22Rv1 (cell line): ENCODE measurements at regions not wholly inside any gene's neighbourhood (a gene's known extent, or its start where the extent isn't known, plus 50 kb on each side); places are given as distances from the start of the nearest gene placed in this dataset.

ENCODE experiments used
- H3K27ac ChIP-seq: fragments of 450-650 bp; 2 replicates; pipeline ENCODE4 v1.5.1; 2017
- CTCF ChIP-seq: fragments of 450-650 bp; IDR thresholded peaks from 2 replicates; pipeline ENCODE4 v1.5.1; 2017; ENCODE audit warnings: mild to moderate bottlenecking
- ZFX ChIP-seq: fragments of 450-650 bp; IDR thresholded peaks from 2 replicates; pipeline ENCODE4 v1.6.1; 2017; ENCODE audit warnings: antibody characterized with exemption, borderline replicate concordance

DNA sequence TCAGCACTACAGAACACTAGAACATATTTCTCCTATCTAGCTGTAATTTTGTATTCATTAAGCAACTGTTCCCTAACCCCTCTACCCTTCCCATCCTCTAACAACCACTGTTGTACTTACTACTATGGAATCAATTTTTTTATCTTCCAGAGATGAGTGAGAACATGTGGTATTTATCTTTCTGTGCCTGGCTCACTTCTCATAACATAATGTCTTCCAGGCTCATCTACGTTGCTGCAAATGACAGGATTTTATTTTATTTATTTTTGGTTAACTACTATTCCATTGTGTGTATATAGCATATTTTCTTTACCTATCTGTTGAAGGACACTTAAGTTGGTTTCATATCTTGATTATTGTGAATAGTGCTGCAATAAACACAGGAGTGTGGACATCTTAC is 200.9 kb upstream of the CHRM2 start:
- no peak overlapping the region for H3K27ac ChIP-seq
- no peak for TF ChIP-seq CTCF
- no peak for TF ChIP-seq ZFX

DNA sequence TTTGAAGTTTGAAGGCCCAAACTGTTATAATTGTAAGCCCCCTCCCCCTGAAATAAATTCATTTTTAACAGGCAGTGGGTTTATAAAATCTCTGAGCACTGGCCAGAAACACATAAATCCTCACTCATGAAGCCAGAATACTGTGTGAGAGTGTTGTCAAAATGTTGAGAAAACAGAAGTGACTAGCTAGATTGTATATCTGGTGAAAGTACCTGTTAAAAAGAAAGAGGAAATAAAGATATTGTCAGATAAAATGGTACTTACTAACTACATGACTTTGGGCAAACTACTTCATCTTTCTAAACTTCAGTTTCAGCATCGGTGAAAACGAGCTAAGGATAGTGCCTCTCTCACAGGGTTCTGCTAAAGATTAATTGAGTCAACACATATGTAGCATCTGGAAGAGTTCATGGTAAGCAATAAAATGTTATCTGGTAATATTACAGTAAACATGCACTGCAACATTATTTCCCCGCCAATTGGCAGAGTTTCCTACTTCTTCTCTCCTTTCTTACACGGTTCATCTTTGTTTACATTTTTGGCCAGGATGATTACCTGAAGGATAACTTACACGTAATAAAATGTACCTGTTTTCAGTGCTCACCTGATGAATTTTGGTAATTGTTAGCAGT is 202.5 kb upstream of the CHRM2 start:
- no peak for TF ChIP-seq CTCF
- TF ChIP-seq ZFX: no peak
- no peak overlapping the region for H3K27ac ChIP-seq

- H3K27ac ChIP-seq: no peak overlapping the region
- TF ChIP-seq CTCF: no peak
- no peak for TF ChIP-seq ZFX
Observed at GRCh38 chr7:136664537-136664936, 203.9 kb upstream of the CHRM2 start.

DNA sequence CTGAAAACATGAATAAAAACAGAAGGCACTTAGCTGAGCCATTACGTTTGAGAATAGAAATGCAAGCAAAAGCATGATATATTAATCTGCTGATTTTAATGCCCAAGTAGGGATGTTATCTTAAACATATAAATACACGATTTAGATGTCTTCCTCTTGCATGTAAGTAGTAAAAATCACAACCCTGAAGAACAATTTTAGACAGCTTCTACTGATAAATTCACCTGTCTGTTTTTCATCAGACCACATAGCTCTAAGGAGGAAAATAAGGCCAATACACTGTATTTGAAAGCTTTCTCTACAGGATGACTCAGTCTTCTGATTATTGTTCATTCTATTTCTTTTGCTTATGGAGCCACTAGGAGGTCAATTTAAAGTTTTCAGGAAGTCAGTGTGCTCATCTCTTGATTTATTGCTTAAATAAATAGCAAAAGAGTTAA is 210.9 kb upstream of the CHRM2 start:
- TF ChIP-seq ZFX (no peak), CTCF (no peak)
- no peak overlapping the region for H3K27ac ChIP-seq

DNA sequence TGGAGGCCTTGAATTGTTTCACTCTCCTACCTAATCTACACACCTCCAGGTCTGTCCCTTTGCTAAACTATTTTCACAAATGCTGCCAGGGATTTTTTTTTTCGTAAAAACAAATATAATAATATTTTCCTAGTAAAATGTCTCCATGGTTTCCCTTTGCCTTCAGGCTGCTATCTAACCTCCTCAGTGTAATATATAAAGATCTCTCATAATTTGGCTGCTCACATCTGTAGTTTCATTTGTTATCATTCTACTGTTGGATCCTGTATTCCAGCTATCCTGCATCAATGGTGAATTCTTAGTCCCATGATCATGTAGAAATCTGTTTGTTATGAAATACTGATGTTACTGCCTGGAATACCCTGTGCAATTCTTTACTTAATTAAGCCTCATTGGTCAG is 211.9 kb upstream of the CHRM2 start:
- TF ChIP-seq CTCF: no peak
- no peak for TF ChIP-seq ZFX
- no peak overlapping the region for H3K27ac ChIP-seq

GRCh38 chr7:136655414-136655813 is 213.0 kb upstream of the CHRM2 start:
- no peak overlapping the region for H3K27ac ChIP-seq
- TF ChIP-seq ZFX: no peak
- TF ChIP-seq CTCF: no peak

DNA sequence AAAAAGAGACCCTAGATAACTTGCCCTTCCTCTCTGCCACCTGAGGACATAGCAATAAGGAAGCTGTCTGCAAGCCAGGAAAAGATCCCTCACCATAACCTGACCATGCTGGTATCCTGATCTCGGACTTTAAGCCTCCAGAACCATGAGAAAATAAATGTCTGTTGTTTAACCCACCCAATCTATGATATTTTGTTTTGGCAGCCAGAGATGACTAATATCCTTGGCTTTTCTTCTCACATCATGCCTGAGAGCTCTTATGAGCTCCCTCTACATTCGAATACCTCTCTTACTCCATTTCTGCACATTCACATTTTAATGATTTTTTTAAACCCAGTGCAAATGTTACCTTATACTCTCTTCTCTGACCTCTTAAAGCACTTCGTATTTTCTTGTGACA is 214.0 kb upstream of the CHRM2 start:
- no peak for TF ChIP-seq ZFX
- no peak for TF ChIP-seq CTCF
- no peak overlapping the region for H3K27ac ChIP-seq
